Endothelial cell of umbilical vein (primary cell): ENCODE measurements at regions not wholly inside any gene's neighbourhood (a gene's known extent, or its start where the extent isn't known, plus 50 kb on each side); places are given as distances from the start of the nearest gene placed in this dataset.

ENCODE experiments used
- BruUV-seq: library from RNA; stranded (reverse); fragments of 400-500 nt; replicated peaks from 2 replicates; lab custom pipeline; 2021; lab: Mats Ljungman, UMichigan
- CTCF ChIA-PET: fragments of 300-600, 350-600 bp; sonication (Branson Sonifier 250); formaldehyde crosslinking; loops from one replicate; lab custom pipeline; 2021; ENCODE audit warnings: antibody characterized with exemption, inconsistent platforms; lab: Charles Lee
- POLR2A ChIA-PET: fragments of 300-600, 350-600 bp; sonication (Branson Sonifier 250); formaldehyde crosslinking; loops from one replicate; lab custom pipeline; 2021; ENCODE audit warnings: antibody characterized with exemption, inconsistent platforms; lab: Charles Lee
- DNase-seq: peaks from one replicate; pipeline ENCODE4 v3.0.0-alpha.2; 2011; ENCODE audit warnings: low read depth, low spot score
- FAIRE-seq: peaks from 2 replicates; lab custom pipeline; 2011; peaks lifted over from hg19 to GRCh38; lab: Jason Lieb, UNC
- H2AFZ ChIP-seq: 2 replicates; pipeline ENCODE4 v1.6.0; 2012; ENCODE audit warnings: low read depth, low read length, control low read depth, inconsistent platforms
- H3K27ac ChIP-seq: 2 replicates; pipeline ENCODE4 v1.5.1; 2011; ENCODE audit warnings: low read depth, mild to moderate bottlenecking, control low read depth, low read length, moderate library complexity; ENCODE audit not compliant: insufficient read depth
- H3K27me3 ChIP-seq, 2 experiments: 2 replicates each; pipeline versions ENCODE4 v1.6.0 to v1.6.1; 2011; ENCODE audit warnings: low read length in 2 of 2, mixed read lengths in 1 of 2; ENCODE audit not compliant: control insufficient read depth in 2 of 2, insufficient read depth in 2 of 2
- H3K36me3 ChIP-seq, 2 experiments: 2 replicates in 1 of 2; 3 replicates in 1 of 2; pipeline ENCODE4 v1.5.1; 2011; ENCODE audit warnings: low read length in 2 of 2, mild to moderate bottlenecking in 1 of 2, moderate library complexity in 1 of 2; ENCODE audit not compliant: control insufficient read depth in 2 of 2, insufficient read depth in 2 of 2; ENCODE audit errors: extremely low read depth in 1 of 2
- H3K4me1 ChIP-seq: 3 replicates; pipeline ENCODE4 v1.5.1; 2011; ENCODE audit warnings: mild to moderate bottlenecking, low read length; ENCODE audit not compliant: control insufficient read depth, insufficient read depth; ENCODE audit errors: extremely low read depth
- H3K4me2 ChIP-seq: 2 replicates; pipeline ENCODE4 v1.6.1; 2011; ENCODE audit warnings: low read length, control low read depth, mixed read lengths; ENCODE audit not compliant: insufficient read depth
- H3K4me3 ChIP-seq, 3 experiments: fragments of 200-600 bp in 1 of 3; sonication (generic), shearing (Covaris generic) in 1 of 3; replicated peaks in 1 of 3; 2 replicates each; pipeline ENCODE4 v1.5.1; 2011 to 2016; ENCODE audit warnings: control low read depth in 3 of 3, low read length in 3 of 3, mild to moderate bottlenecking in 2 of 3, inconsistent platforms in 1 of 3, low read depth in 1 of 3, moderate library complexity in 1 of 3; ENCODE audit not compliant: insufficient read depth in 1 of 3
- H3K79me2 ChIP-seq: 2 replicates; pipeline ENCODE4 v1.6.0; 2012; ENCODE audit warnings: low read length, inconsistent platforms; ENCODE audit not compliant: control insufficient read depth, insufficient read depth
- H3K9ac ChIP-seq: replicated peaks from 2 replicates; pipeline ENCODE3; 2011; ENCODE audit warnings: low read length, control low read depth; ENCODE audit not compliant: insufficient read depth; ENCODE audit errors: extremely low read depth
- H3K9me1 ChIP-seq: replicated peaks from 3 replicates; pipeline ENCODE4 v1.6.0; 2011; ENCODE audit warnings: mild to moderate bottlenecking, low read length; ENCODE audit not compliant: control insufficient read depth, insufficient read depth; ENCODE audit errors: extremely low read depth
- H3K9me3 ChIP-seq: replicated peaks from 2 replicates; pipeline ENCODE4 v1.5.1; 2012; ENCODE audit warnings: low read length, inconsistent platforms; ENCODE audit not compliant: control insufficient read depth, insufficient read depth
- H4K20me1 ChIP-seq: replicated peaks from 2 replicates; pipeline ENCODE3; 2011; ENCODE audit warnings: mild to moderate bottlenecking, low read length; ENCODE audit not compliant: control insufficient read depth, insufficient read depth; ENCODE audit errors: extremely low read depth
- CTCF ChIP-seq, 2 donors: IDR thresholded peaks; 1 replicate in 1 of 2; 2 replicates in 1 of 2; pipeline ENCODE4 v1.5.1; 2011; ENCODE audit warnings: low read length in 2 of 2, mild to moderate bottlenecking in 2 of 2, moderate library complexity in 2 of 2, control low read depth in 1 of 2, inconsistent platforms in 1 of 2, low read depth in 1 of 2; ENCODE audit not compliant: insufficient read depth in 1 of 2; ENCODE audit errors: extremely low read depth in 1 of 2
- EZH2 ChIP-seq: IDR thresholded peaks from 2 replicates; pipeline ENCODE4 v1.6.1; 2012; ENCODE audit warnings: borderline replicate concordance, low read depth, mild to moderate bottlenecking, moderate library complexity, low read length, inconsistent platforms; ENCODE audit not compliant: severe bottlenecking
- FOS ChIP-seq: IDR thresholded peaks from 2 replicates; pipeline ENCODE4 v1.6.1; 2011; ENCODE audit warnings: mild to moderate bottlenecking, low read length, moderate library complexity, borderline replicate concordance; ENCODE audit not compliant: insufficient read depth
- GATA2 ChIP-seq: IDR thresholded peaks from 2 replicates; pipeline ENCODE4 v1.7.0; 2011; ENCODE audit warnings: low read depth, mild to moderate bottlenecking, moderate library complexity, mixed read lengths, low read length; ENCODE audit not compliant: insufficient read length, insufficient read depth
- JUN ChIP-seq: IDR thresholded peaks from 2 replicates; pipeline ENCODE4 v1.6.1; 2011; ENCODE audit warnings: borderline replicate concordance, low read depth; ENCODE audit not compliant: insufficient read length, insufficient read depth
- MAX ChIP-seq: IDR thresholded peaks from 2 replicates; pipeline ENCODE4 v1.6.1; 2011; ENCODE audit not compliant: insufficient read depth, insufficient read length
- MYC ChIP-seq: IDR thresholded peaks from one replicate; pipeline ENCODE4 v1.6.1; 2011; ENCODE audit warnings: mild to moderate bottlenecking, low read depth, low read length
- POLR2A ChIP-seq: IDR thresholded peaks from 2 replicates; pipeline ENCODE4 v1.6.1; 2012; ENCODE audit warnings: low read depth, mild to moderate bottlenecking, control low read depth, low read length
- POLR2AphosphoS5 ChIP-seq: IDR thresholded peaks from 2 replicates; pipeline ENCODE4 v1.6.1; 2012; ENCODE audit warnings: low read depth, mild to moderate bottlenecking, control low read depth, low read length, moderate library complexity; ENCODE audit not compliant: insufficient read depth
- dilution Hi-C: fragments of 300-500 bp; cut with MboI; formaldehyde crosslinking; loops from one replicate; pipeline ENCODE4 v1.15.0; 2019; ENCODE audit warnings: low sequenced_read_pairs; ENCODE audit not compliant: extremely low pct_ligation_motif_present
- intact Hi-C: fragments of 100-400 bp; cut with micrococcal nuclease; formaldehyde crosslinking; loops from one replicate; pipeline ENCODE4 v1.10.0; 2022

GRCh38 chr15:35596285-35596684 is 50.3 kb upstream of the DPH6 start:
- H3K9me3 ChIP-seq, result no peaks in the 10 kb centered on the region
- no peak overlapping the region for H3K27ac ChIP-seq
- BruUV-seq, result no TSS peak
- ChIA-PET POLR2A (no interaction called here), CTCF (interaction anchor here (1.8 kb wide), 1 partner anchor 9 kb away, joined by 4 read pairs; no protein-coding TSS in a partner anchor)
- no peak overlapping the region for H3K9ac ChIP-seq
- H3K9me1 ChIP-seq, result no peaks in the 10 kb centered on the region
- no peak overlapping the region for H2AFZ ChIP-seq
- no peak overlapping the region for H3K4me2 ChIP-seq
- TF ChIP-seq JUN, result no peak
- no peak for TF ChIP-seq FOS
- TF ChIP-seq MYC, result no peak
- TF ChIP-seq POLR2A, result no peak
- TF ChIP-seq GATA2, result no peak
- TF ChIP-seq EZH2, result no peak
- no peak for TF ChIP-seq CTCF (IDR thresholded peaks at IDR 0.05; ENCODE audit: extremely low read depth in 1 of 2, insufficient read depth in 1 of 2, low read depth in 1 of 2, low read length in 2 of 2)
- no peak for TF ChIP-seq MAX
- TF ChIP-seq POLR2AphosphoS5, result no peak
- no peaks in the 10 kb centered on the region for H3K27me3 ChIP-seq
- no peaks in the 10 kb centered on the region for H4K20me1 ChIP-seq
- no peak for FAIRE-seq
- H3K36me3 ChIP-seq, result no peaks in the 10 kb centered on the region
- dilution Hi-C loops, result no loop called here
- DNase-seq, result no peak
- H3K79me2 ChIP-seq, result no peaks in the 10 kb centered on the region
- no peak overlapping the region for H3K4me3 ChIP-seq
- intact Hi-C loops, result no loop called here
- H3K4me1 ChIP-seq, result no peaks in the 10 kb centered on the region
